C4-2B (cell line): ENCODE measurements at regions not wholly inside any gene's neighbourhood (a gene's known extent, or its start where the extent isn't known, plus 50 kb on each side); places are given as distances from the start of the nearest gene placed in this dataset.
"Not testable (repeated sequence)": the region's sequence is repeated elsewhere in the genome, so short reads cannot be mapped to it uniquely, and the experiment has no call there.

ENCODE experiments used
- H3K27ac ChIP-seq: fragments of 450-650 bp; 2 replicates; pipeline ENCODE4 v1.5.1; 2017
- CTCF ChIP-seq: fragments of 450-650 bp; conservative IDR thresholded peaks from 2 replicates; pipeline ENCODE4 v1.5.1; 2017; ENCODE audit warnings: mild to moderate bottlenecking
- ZFX ChIP-seq: fragments of 450-650 bp; IDR thresholded peaks from 2 replicates; pipeline ENCODE4 v1.6.1; 2017

GRCh38 chr4:11839889-11840288 is 411.2 kb upstream of the HS3ST1 start:
- TF ChIP-seq ZFX: no peak
- no peak for TF ChIP-seq CTCF
- H3K27ac ChIP-seq: no peak overlapping the region

GRCh38 chr4:11831739-11832138 is 403.0 kb upstream of the HS3ST1 start:
- TF ChIP-seq CTCF (no peak), ZFX (no peak)
- no peak overlapping the region for H3K27ac ChIP-seq

GRCh38 chr4:11824566-11824965 is 395.9 kb upstream of the HS3ST1 start:
- no peak overlapping the region for H3K27ac ChIP-seq
- no peak for TF ChIP-seq ZFX
- TF ChIP-seq CTCF: no peak

- no peak for TF ChIP-seq CTCF
- TF ChIP-seq ZFX: no peak
- H3K27ac ChIP-seq: no peak overlapping the region
These were observed 393.2 kb upstream of the HS3ST1 start for GRCh38 chr4:11821772-11822430.

- H3K27ac ChIP-seq: no peak overlapping the region
- TF ChIP-seq CTCF (no peak), ZFX (no peak)
These were observed 388.4 kb upstream of the HS3ST1 start for GRCh38 chr4:11817088-11817487.

- no peak for TF ChIP-seq ZFX
- TF ChIP-seq CTCF: no peak
These were observed 386.1 kb upstream of the HS3ST1 start for GRCh38 chr4:11814758-11815157.

GRCh38 chr4:11813951-11814446 is 385.3 kb upstream of the HS3ST1 start:
- H3K27ac ChIP-seq: no peak overlapping the region
- TF ChIP-seq CTCF: no peak

More at GRCh38 chr4:11814758-11815157, 386.1 kb upstream of the HS3ST1 start:
- no peak overlapping the region for H3K27ac ChIP-seq

GRCh38 chr4:11811521-11811920 is 382.8 kb upstream of the HS3ST1 start:
- not testable (repeated sequence) for H3K27ac ChIP-seq
